Stimulated activated naive CD4-positive, alpha-beta T cell treated with Interleukin-2 at 50 U/mL for 16 hours (primary cell): ENCODE measurements at regions not wholly inside any gene's neighbourhood (a gene's known extent, or its start where the extent isn't known, plus 50 kb on each side); places are given as distances from the start of the nearest gene placed in this dataset.

Experiments
- DNase-seq: peaks from one replicate; lab custom pipeline; 2025; lab: John Stamatoyannopoulos, UW

- DNase-seq, result no peak
Observed at GRCh38 chr3:94709249-94709902, 646.5 kb downstream of the NSUN3 start.

GRCh38 chr3:94714194-94714593 lies 651.3 kb downstream of the NSUN3 start:
- no peak for DNase-seq

- DNase-seq, result no peak
Observed at GRCh38 chr3:94716326-94717018, 653.6 kb downstream of the NSUN3 start.

GRCh38 chr3:94734206-94734605 lies 671.3 kb downstream of the NSUN3 start:
- no peak for DNase-seq

GRCh38 chr3:94735354-94735753 lies 672.5 kb downstream of the NSUN3 start:
- DNase-seq, result no peak

- no peak for DNase-seq
Observed at GRCh38 chr3:94737116-94737515, 674.3 kb downstream of the NSUN3 start.

- no peak for DNase-seq
Observed at GRCh38 chr3:94739420-94739819, 676.6 kb downstream of the NSUN3 start.

GRCh38 chr3:94758751-94759150 lies 695.9 kb downstream of the NSUN3 start:
- DNase-seq, result no peak

- no peak for DNase-seq
Observed at GRCh38 chr3:94772402-94772801, 709.5 kb downstream of the NSUN3 start.

GRCh38 chr3:94775746-94776145 lies 712.9 kb downstream of the NSUN3 start:
- DNase-seq, result no peak

- no peak for DNase-seq
Observed at GRCh38 chr3:94776401-94776915, 713.6 kb downstream of the NSUN3 start.

- DNase-seq, result no peak
Observed at GRCh38 chr3:94778289-94778688, 715.4 kb downstream of the NSUN3 start.

GRCh38 chr3:94778814-94779494 lies 716.1 kb downstream of the NSUN3 start:
- DNase-seq, result no peak

- no peak for DNase-seq
Observed at GRCh38 chr3:94779699-94780098, 716.8 kb downstream of the NSUN3 start.

- DNase-seq, result no peak
Observed at GRCh38 chr3:94784274-94784673, 721.4 kb downstream of the NSUN3 start.

- no peak for DNase-seq
Observed at GRCh38 chr3:94787066-94787465, 724.2 kb downstream of the NSUN3 start.

- DNase-seq, result no peak
Observed at GRCh38 chr3:94787734-94788270, 724.9 kb downstream of the NSUN3 start.

- no peak for DNase-seq
Observed at GRCh38 chr3:94794563-94794962, 731.7 kb downstream of the NSUN3 start.

- no peak for DNase-seq
Observed at GRCh38 chr3:94799420-94800060, 736.7 kb downstream of the NSUN3 start.

- DNase-seq, result no peak
Observed at GRCh38 chr3:94811836-94812235, 749.0 kb downstream of the NSUN3 start.

- DNase-seq, result no peak
Observed at GRCh38 chr3:94821241-94821640, 758.4 kb downstream of the NSUN3 start.

- DNase-seq, result no peak
Observed at GRCh38 chr3:94822298-94822697, 759.4 kb downstream of the NSUN3 start.
